ENCODE measurements at regions not wholly inside any gene's neighbourhood (a gene's known extent, or its start where the extent isn't known, plus 50 kb on each side); places are given as distances from the start of the nearest gene placed in this dataset.

DNA sequence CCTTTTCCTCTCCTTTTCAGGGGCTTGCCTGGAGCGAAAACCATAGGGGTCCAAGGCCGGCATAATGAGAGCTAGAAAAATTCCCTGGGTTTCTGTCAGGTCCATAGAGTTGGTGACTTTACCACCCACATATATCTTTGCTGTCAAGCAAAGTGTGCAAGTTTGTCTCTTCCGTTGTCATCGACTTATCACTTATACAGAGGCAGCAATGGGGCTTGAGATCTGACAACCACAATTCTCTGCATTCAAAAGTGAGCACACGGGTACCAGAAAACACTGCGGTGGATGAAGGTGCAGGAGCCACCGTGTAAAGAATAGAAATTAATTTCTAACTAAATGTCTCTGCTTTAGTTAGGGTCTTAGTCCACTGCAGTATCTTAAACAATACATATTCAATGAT lies 162.3 kb downstream of the DAD1 start:
- TF ChIP-seq, protein P1, sequence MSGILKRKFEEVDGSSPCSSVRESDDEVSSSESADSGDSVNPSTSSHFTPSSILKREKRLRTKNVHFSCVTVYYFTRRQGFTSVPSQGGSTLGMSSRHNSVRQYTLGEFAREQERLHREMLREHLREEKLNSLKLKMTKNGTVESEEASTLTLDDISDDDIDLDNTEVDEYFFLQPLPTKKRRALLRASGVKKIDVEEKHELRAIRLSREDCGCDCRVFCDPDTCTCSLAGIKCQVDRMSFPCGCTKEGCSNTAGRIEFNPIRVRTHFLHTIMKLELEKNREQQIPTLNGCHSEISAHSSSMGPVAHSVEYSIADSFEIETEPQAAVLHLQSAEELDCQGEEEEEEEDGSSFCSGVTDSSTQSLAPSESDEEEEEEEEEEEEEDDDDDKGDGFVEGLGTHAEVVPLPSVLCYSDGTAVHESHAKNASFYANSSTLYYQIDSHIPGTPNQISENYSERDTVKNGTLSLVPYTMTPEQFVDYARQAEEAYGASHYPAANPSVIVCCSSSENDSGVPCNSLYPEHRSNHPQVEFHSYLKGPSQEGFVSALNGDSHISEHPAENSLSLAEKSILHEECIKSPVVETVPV (CRISPR knock-in tag; IDR thresholded peaks at IDR 0.05), result no peak
- TF ChIP-seq SNAI2 (CRISPR knock-in tag; IDR thresholded peaks at IDR 0.05) (no peak), TOX (CRISPR knock-in tag; IDR thresholded peaks at IDR 0.05; ENCODE audit: borderline replicate concordance) (no peak), ESRRG (CRISPR knock-in tag; IDR thresholded peaks at IDR 0.05) (no peak), ARNTL (CRISPR knock-in tag; IDR thresholded peaks at IDR 0.05; ENCODE audit: borderline replicate concordance, low read depth) (no peak), TCF4 (CRISPR knock-in tag; IDR thresholded peaks at IDR 0.05; ENCODE audit: borderline replicate concordance) (no peak), ZFP3 (CRISPR knock-in tag; IDR thresholded peaks at IDR 0.05) (no peak), CSDC2 (CRISPR knock-in tag; IDR thresholded peaks at IDR 0.05) (no peak), RARB (CRISPR knock-in tag; IDR thresholded peaks at IDR 0.05) (no peak), ZC3H10 (CRISPR knock-in tag; IDR thresholded peaks at IDR 0.05) (no peak), GLIS3 (CRISPR knock-in tag; IDR thresholded peaks at IDR 0.05) (no peak), ZFP30 (CRISPR knock-in tag; IDR thresholded peaks at IDR 0.05) (no peak), PPARA (CRISPR knock-in tag; IDR thresholded peaks at IDR 0.05; ENCODE audit: borderline replicate concordance) (no peak)
- TF ChIP-seq, protein P2, sequence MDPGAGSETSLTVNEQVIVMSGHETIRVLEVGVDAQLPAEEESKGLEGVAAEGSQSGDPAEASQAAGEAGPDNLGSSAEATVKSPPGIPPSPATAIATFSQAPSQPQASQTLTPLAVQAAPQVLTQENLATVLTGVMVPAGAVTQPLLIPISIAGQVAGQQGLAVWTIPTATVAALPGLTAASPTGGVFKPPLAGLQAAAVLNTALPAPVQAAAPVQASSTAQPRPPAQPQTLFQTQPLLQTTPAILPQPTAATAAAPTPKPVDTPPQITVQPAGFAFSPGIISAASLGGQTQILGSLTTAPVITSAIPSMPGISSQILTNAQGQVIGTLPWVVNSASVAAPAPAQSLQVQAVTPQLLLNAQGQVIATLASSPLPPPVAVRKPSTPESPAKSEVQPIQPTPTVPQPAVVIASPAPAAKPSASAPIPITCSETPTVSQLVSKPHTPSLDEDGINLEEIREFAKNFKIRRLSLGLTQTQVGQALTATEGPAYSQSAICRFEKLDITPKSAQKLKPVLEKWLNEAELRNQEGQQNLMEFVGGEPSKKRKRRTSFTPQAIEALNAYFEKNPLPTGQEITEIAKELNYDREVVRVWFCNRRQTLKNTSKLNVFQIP (CRISPR knock-in tag; IDR thresholded peaks at IDR 0.05; ENCODE audit: borderline replicate concordance, low read depth), result no peak
- TF ChIP-seq, protein P3, sequence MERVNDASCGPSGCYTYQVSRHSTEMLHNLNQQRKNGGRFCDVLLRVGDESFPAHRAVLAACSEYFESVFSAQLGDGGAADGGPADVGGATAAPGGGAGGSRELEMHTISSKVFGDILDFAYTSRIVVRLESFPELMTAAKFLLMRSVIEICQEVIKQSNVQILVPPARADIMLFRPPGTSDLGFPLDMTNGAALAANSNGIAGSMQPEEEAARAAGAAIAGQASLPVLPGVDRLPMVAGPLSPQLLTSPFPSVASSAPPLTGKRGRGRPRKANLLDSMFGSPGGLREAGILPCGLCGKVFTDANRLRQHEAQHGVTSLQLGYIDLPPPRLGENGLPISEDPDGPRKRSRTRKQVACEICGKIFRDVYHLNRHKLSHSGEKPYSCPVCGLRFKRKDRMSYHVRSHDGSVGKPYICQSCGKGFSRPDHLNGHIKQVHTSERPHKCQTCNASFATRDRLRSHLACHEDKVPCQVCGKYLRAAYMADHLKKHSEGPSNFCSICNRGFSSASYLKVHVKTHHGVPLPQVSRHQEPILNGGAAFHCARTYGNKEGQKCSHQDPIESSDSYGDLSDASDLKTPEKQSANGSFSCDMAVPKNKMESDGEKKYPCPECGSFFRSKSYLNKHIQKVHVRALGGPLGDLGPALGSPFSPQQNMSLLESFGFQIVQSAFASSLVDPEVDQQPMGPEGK (CRISPR knock-in tag; IDR thresholded peaks at IDR 0.05; ENCODE audit: borderline replicate concordance), result no peak
- ATAC-seq, result no peak

DNA sequence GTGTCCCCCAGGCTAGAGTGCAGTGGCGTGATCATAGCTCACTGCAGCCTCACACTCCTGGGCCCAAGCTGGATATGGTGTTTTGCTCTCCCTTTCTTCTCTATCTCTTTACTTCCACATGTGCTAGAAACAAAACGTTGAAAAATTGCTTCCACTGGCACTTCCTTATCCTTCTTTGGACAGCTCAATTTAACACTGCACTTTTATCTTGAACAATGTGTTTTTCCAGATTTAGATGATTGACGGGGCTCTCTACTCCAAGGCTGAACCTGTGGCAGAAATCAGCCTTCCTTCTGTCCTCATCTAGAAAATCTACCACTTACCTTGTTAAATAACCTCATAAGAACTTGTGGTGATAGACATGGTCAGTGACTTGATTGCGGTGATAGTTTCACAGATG lies 165.1 kb downstream of the DAD1 start:
- ATAC-seq, result no peak
- no peak for TF ChIP-seq GLIS3 (CRISPR knock-in tag; IDR thresholded peaks at IDR 0.05)
- TF ChIP-seq, protein P1 (CRISPR knock-in tag; IDR thresholded peaks at IDR 0.05), result no peak

DNA sequence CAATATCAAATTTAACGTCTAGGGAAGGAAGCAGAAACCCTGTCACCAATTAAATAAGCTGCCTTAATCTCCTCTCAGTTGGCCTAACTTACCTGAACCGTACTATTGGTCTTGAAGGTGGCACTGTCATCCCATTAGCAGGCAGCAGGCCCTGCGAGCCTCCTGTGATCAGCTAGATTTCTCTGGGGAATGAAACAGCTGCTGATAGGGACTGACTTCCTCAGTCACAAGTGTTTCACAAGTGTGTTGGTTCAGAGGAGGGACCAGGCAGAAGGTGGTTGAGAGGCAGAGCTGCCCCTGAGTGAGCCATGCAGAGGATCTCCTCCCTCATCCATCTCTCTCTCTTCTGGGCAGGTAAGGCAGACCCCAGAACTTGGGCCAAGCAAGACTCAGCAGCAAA lies 166.8 kb downstream of the DAD1 start:
- no peak for ATAC-seq
- TF ChIP-seq ZNF565 (CRISPR knock-in tag; conservative IDR thresholded peaks at IDR 0.05; ENCODE audit: low read depth) (no peak), GLIS3 (CRISPR knock-in tag; IDR thresholded peaks at IDR 0.05) (no peak)
- TF ChIP-seq, protein P4, sequence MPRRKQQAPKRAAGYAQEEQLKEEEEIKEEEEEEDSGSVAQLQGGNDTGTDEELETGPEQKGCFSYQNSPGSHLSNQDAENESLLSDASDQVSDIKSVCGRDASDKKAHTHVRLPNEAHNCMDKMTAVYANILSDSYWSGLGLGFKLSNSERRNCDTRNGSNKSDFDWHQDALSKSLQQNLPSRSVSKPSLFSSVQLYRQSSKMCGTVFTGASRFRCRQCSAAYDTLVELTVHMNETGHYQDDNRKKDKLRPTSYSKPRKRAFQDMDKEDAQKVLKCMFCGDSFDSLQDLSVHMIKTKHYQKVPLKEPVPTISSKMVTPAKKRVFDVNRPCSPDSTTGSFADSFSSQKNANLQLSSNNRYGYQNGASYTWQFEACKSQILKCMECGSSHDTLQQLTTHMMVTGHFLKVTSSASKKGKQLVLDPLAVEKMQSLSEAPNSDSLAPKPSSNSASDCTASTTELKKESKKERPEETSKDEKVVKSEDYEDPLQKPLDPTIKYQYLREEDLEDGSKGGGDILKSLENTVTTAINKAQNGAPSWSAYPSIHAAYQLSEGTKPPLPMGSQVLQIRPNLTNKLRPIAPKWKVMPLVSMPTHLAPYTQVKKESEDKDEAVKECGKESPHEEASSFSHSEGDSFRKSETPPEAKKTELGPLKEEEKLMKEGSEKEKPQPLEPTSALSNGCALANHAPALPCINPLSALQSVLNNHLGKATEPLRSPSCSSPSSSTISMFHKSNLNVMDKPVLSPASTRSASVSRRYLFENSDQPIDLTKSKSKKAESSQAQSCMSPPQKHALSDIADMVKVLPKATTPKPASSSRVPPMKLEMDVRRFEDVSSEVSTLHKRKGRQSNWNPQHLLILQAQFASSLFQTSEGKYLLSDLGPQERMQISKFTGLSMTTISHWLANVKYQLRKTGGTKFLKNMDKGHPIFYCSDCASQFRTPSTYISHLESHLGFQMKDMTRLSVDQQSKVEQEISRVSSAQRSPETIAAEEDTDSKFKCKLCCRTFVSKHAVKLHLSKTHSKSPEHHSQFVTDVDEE (CRISPR knock-in tag; IDR thresholded peaks at IDR 0.05), result no peak

DNA sequence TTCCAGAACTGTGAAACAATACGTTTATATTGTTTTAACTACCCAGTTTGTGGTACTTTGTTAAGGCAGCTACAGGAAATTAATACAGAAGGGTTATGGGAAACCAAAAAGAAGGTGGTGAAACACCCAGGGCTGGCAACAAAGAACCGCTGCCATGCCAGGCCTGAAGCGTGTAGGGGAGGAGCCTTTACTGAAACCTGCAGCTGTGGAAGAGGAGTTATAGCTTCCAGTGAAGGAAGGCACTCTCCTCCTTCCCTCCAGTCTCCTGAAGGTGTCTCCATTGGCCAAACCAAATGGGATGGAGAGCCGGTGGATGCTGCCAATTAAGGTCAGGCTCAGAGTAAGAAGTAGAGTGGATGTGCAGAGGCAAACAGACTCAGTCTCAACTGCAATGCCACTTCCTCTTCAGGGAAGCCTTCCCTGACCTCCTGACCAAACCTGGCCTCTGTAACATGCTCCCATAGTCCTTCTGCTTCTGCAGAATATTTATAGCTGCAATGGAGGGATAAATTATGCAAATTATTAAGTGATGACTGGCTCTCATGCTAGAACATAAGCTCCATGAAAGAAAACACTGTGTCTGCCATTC lies 168.3 kb downstream of the DAD1 start:
- no peak for ATAC-seq
- TF ChIP-seq ZNF70 (CRISPR knock-in tag; IDR thresholded peaks at IDR 0.05) (no peak), TOX (CRISPR knock-in tag; IDR thresholded peaks at IDR 0.05; ENCODE audit: borderline replicate concordance) (no peak), ZFP3 (CRISPR knock-in tag; IDR thresholded peaks at IDR 0.05) (no peak), ZFP30 (CRISPR knock-in tag; IDR thresholded peaks at IDR 0.05) (no peak), BACH2 (CRISPR knock-in tag; IDR thresholded peaks at IDR 0.05; ENCODE audit: borderline replicate concordance) (no peak), ZC3H10 (CRISPR knock-in tag; IDR thresholded peaks at IDR 0.05) (no peak), ZNF565 (CRISPR knock-in tag; conservative IDR thresholded peaks at IDR 0.05; ENCODE audit: low read depth) (no peak), ZNF8 (CRISPR knock-in tag; IDR thresholded peaks at IDR 0.05) (no peak), SNAI2 (CRISPR knock-in tag; IDR thresholded peaks at IDR 0.05) (no peak), CSDC2 (CRISPR knock-in tag; IDR thresholded peaks at IDR 0.05) (no peak)
- TF ChIP-seq, protein P1 (CRISPR knock-in tag; IDR thresholded peaks at IDR 0.05), result no peak
- TF ChIP-seq, protein P5, sequence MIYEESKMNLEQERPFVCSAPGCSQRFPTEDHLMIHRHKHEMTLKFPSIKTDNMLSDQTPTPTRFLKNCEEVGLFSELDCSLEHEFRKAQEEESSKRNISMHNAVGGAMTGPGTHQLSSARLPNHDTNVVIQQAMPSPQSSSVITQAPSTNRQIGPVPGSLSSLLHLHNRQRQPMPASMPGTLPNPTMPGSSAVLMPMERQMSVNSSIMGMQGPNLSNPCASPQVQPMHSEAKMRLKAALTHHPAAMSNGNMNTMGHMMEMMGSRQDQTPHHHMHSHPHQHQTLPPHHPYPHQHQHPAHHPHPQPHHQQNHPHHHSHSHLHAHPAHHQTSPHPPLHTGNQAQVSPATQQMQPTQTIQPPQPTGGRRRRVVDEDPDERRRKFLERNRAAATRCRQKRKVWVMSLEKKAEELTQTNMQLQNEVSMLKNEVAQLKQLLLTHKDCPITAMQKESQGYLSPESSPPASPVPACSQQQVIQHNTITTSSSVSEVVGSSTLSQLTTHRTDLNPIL (CRISPR knock-in tag; IDR thresholded peaks at IDR 0.05; ENCODE audit: low read depth), result no peak
- TF ChIP-seq, protein P2 (CRISPR knock-in tag; IDR thresholded peaks at IDR 0.05; ENCODE audit: borderline replicate concordance, low read depth), result no peak
